Trophoblast cell (in vitro differentiated cells and primary cell): ENCODE measurements at regions not wholly inside any gene's neighbourhood (a gene's known extent, or its start where the extent isn't known, plus 50 kb on each side); places are given as distances from the start of the nearest gene placed in this dataset.
A peak's percentile ranks its signal among the peaks of the same experiment; 100 is the strongest.

ENCODE experiments used
- DNase-seq, 2 donors: peaks; one replicate each; pipeline ENCODE4 v3.0.0-alpha.2; 2016
- H2AFZ ChIP-seq: 2 replicates; pipeline ENCODE4 v1.6.1; 2013; ENCODE audit warnings: low read length, moderate library complexity, mild to moderate bottlenecking; ENCODE audit not compliant: insufficient read depth, poor library complexity
- H2AK5ac ChIP-seq: 2 replicates; pipeline ENCODE4 v1.6.1; 2013; ENCODE audit warnings: mild to moderate bottlenecking, low read length
- H2BK120ac ChIP-seq: 2 replicates; pipeline ENCODE4 v1.6.1; 2013; ENCODE audit warnings: low read length, mild to moderate bottlenecking, moderate library complexity; ENCODE audit not compliant: insufficient read depth, poor library complexity
- H2BK12ac ChIP-seq: 2 replicates; pipeline ENCODE4 v1.6.1; 2013; ENCODE audit warnings: mild to moderate bottlenecking, low read length, moderate library complexity
- H2BK5ac ChIP-seq: 2 replicates; pipeline ENCODE4 v1.6.1; 2013; ENCODE audit warnings: low read length, low read depth, moderate library complexity, mild to moderate bottlenecking; ENCODE audit not compliant: poor library complexity
- H3K14ac ChIP-seq: 2 replicates; pipeline ENCODE4 v1.6.1; 2013; ENCODE audit warnings: mild to moderate bottlenecking, low read length
- H3K18ac ChIP-seq: 2 replicates; pipeline ENCODE4 v1.6.1; 2013; ENCODE audit warnings: mild to moderate bottlenecking, low read length
- H3K23ac ChIP-seq: 2 replicates; pipeline ENCODE4 v1.6.1; 2013; ENCODE audit warnings: low read length
- H3K27ac ChIP-seq: 2 replicates; pipeline ENCODE4 v1.5.1; 2013; ENCODE audit warnings: low read depth, mild to moderate bottlenecking, inconsistent platforms, low read length, moderate library complexity
- H3K27me3 ChIP-seq: 2 replicates; pipeline ENCODE4 v1.6.1; 2013; ENCODE audit warnings: inconsistent platforms, mild to moderate bottlenecking, low read length, moderate library complexity; ENCODE audit not compliant: insufficient read depth
- H3K36me3 ChIP-seq, 2 experiments: 1 replicate in 1 of 2; 2 replicates in 1 of 2; pipeline ENCODE4 v1.6.1; 2013; ENCODE audit warnings: low read length in 2 of 2, mild to moderate bottlenecking in 2 of 2, moderate library complexity in 1 of 2; ENCODE audit not compliant: insufficient read depth in 2 of 2, control insufficient read depth in 1 of 2
- H3K4ac ChIP-seq: 2 replicates; pipeline ENCODE4 v1.6.1; 2013; ENCODE audit warnings: low read depth, mild to moderate bottlenecking, low read length, moderate library complexity
- H3K4me1 ChIP-seq, 2 experiments: 1 replicate in 1 of 2; 2 replicates in 1 of 2; pipeline ENCODE4 v1.6.1; 2013; ENCODE audit warnings: low read length in 2 of 2, mild to moderate bottlenecking in 2 of 2, moderate library complexity in 1 of 2; ENCODE audit not compliant: insufficient read depth in 2 of 2, control insufficient read depth in 1 of 2
- H3K4me2 ChIP-seq: 2 replicates; pipeline ENCODE4 v1.6.1; 2013; ENCODE audit warnings: inconsistent platforms, mild to moderate bottlenecking, low read length, moderate library complexity
- H3K4me3 ChIP-seq: 2 replicates; pipeline ENCODE4 v1.5.1; 2013; ENCODE audit warnings: mild to moderate bottlenecking, low read depth, low read length, inconsistent platforms
- H3K79me1 ChIP-seq: one replicate; pipeline ENCODE4 v1.6.1; 2013; ENCODE audit warnings: low read length
- H3K79me2 ChIP-seq: 2 replicates; pipeline ENCODE4 v1.6.1; 2013; ENCODE audit warnings: low read length, mild to moderate bottlenecking; ENCODE audit not compliant: control insufficient read depth, insufficient read depth, poor library complexity
- H3K9ac ChIP-seq: 2 replicates; pipeline ENCODE4 v1.6.1; 2013; ENCODE audit warnings: mild to moderate bottlenecking, low read length
- H3K9me3 ChIP-seq: 2 replicates; pipeline ENCODE4 v1.6.1; 2013; ENCODE audit warnings: low read depth, mild to moderate bottlenecking, control low read depth, inconsistent platforms, low read length; ENCODE audit not compliant: insufficient read depth
- H4K12ac ChIP-seq: 2 replicates; pipeline ENCODE4 v1.6.1; 2013; ENCODE audit warnings: low read depth, mild to moderate bottlenecking, low read length, moderate library complexity
- H4K8ac ChIP-seq: 2 replicates; pipeline ENCODE4 v1.6.1; 2013; ENCODE audit warnings: low read depth, mild to moderate bottlenecking, low read length, moderate library complexity
- H4K91ac ChIP-seq: one replicate; pipeline ENCODE4 v1.6.1; 2013; ENCODE audit warnings: low read depth, mild to moderate bottlenecking, low read length, moderate library complexity
- WGBS: extraction: QIAGEN DNeasy Blood & Tissue Kit; methylation state at CpG from one replicate; pipeline ENCODE4 v1.1.7; 2013; ENCODE audit warnings: missing lambda C conversion rate; ENCODE audit not compliant: insufficient read length, insufficient coverage; ENCODE audit errors: extremely low coverage; 5-methylcytosine and 5-hydroxymethylcytosine counted together

- no peak overlapping the region for H3K4ac ChIP-seq
- DNase-seq: no peak
- H4K8ac ChIP-seq: no peak overlapping the region
- H2AK5ac ChIP-seq: no peak overlapping the region
- H3K27ac ChIP-seq: no peak overlapping the region
- H2BK120ac ChIP-seq: no peak overlapping the region
- H4K12ac ChIP-seq: no peak overlapping the region
- no peaks in the 10 kb centered on the region for H3K36me3 ChIP-seq
- H3K18ac ChIP-seq: no peak overlapping the region
- no peak overlapping the region for H2BK12ac ChIP-seq
- H2AFZ ChIP-seq: no peak overlapping the region
- no peaks in the 10 kb centered on the region for H3K27me3 ChIP-seq
- no CpG with 5 or more reads among the region's 2 CpGs for WGBS
- H4K91ac ChIP-seq: no peak overlapping the region
- H3K9me3 ChIP-seq: no peaks in the 10 kb centered on the region
- no peaks in the 10 kb centered on the region for H3K79me2 ChIP-seq
- no peak overlapping the region for H2BK5ac ChIP-seq
- H3K14ac ChIP-seq: no peak overlapping the region
- no peaks in the 10 kb centered on the region for H3K79me1 ChIP-seq
- H3K4me1 ChIP-seq: no peaks in the 10 kb centered on the region
- H3K4me3 ChIP-seq: no peak overlapping the region
- H3K23ac ChIP-seq: no peak overlapping the region
- H3K4me2 ChIP-seq: no peak overlapping the region
- H3K9ac ChIP-seq: no peak overlapping the region
Observed at GRCh38 chr9:26657958-26658357, 234.6 kb downstream of the CAAP1 start.

DNA sequence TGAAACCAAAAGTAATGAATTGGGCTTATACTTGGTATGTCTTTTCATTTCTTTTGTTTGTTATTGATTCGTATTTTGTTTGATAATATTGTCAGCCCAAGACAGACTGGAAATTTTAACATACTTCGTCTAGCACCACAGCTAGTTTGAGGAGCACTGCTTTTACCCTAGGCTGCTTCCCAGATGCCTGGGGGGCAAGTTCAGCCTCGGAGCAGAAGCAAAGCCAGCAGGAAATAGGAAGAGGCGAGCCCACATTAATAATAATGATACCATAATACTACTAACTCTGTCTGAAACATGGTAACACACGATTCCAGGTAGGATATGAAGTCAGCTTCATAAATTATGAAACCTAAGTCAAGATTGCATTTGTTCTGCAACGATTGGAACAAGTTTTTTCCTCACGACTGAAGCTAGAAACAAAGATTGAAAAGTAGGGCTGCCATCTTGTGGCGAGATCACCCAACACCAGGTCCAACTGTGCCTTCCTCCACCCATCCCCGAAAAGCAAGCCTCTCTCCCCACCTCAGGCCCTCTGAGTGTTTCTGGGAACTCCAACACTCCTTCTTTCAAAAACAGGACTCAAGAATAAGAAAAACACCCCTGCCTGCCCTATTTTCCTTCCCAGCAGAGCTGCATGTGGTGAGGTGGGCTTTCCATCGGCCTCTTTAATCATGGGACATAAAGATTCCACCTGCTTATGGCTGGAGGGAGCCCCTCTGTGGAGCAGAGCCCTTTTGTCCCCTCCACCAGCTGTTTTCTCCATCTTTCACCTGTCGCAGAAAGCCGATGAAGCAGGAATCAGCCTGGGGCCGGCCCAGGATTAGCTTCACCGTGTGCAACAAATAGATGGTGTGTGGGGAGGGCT lies 236.4 kb downstream of the CAAP1 start:
- Histone ChIP-seq H3K9ac (peak overlapping the region; percentile 48), H2BK12ac (no peak overlapping the region), H4K12ac (no peak overlapping the region), H2AFZ (no peak overlapping the region), H3K79me2 (no peaks in the 10 kb centered on the region), H3K36me3 (no peaks in the 10 kb centered on the region), H4K91ac (no peak overlapping the region), H2BK5ac (no peak overlapping the region), H3K27me3 (no peaks in the 10 kb centered on the region), H3K4me2 (no peak overlapping the region), H3K18ac (no peak overlapping the region), H4K8ac (no peak overlapping the region), H3K23ac (no peak overlapping the region), H2BK120ac (no peak overlapping the region), H3K14ac (no peak overlapping the region), H3K27ac (no peak overlapping the region), H3K9me3 (no peaks in the 10 kb centered on the region), H2AK5ac (no peak overlapping the region), H3K4me3 (no peak overlapping the region), H3K4ac (no peak overlapping the region), H3K4me1 (no peaks in the 10 kb centered on the region), H3K79me1 (no peaks in the 10 kb centered on the region)
- WGBS: no CpG with 5 or more reads among the region's 14 CpGs
- DNase-seq: peak in 1 of 2 donors; percentile 16

- no peaks in the 10 kb centered on the region for H3K4me1 ChIP-seq
Observed at GRCh38 chr9:26655166-26655565, 237.4 kb downstream of the CAAP1 start.

DNA sequence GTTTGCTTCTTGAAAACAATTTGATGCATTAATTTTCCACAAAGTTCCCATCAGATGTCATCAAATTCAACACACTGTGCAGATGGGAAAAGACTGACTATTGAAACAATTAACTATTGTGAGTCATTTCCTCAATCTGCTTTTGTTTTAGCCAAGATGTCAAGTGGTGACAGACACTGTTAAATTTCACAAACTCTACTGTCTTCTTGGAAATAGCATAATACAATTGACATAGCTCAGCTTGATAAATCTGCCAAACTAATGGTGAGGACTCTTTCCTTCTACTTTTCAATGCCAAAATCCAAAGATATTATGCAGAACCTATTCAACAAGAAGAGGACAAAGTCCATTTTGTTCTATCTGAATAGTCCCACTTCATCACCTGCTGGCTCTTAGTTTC lies 242.3 kb downstream of the CAAP1 start:
- Histone ChIP-seq H3K79me2 (no peaks in the 10 kb centered on the region), H2BK120ac (no peak overlapping the region), H3K23ac (no peak overlapping the region), H3K18ac (no peak overlapping the region), H3K27ac (no peak overlapping the region), H3K14ac (no peak overlapping the region), H2AK5ac (no peak overlapping the region), H3K36me3 (no peaks in the 10 kb centered on the region), H3K4me3 (no peak overlapping the region), H3K9me3 (no peaks in the 10 kb centered on the region), H3K4me2 (no peak overlapping the region), H3K27me3 (no peaks in the 10 kb centered on the region), H4K91ac (no peak overlapping the region), H2BK5ac (no peak overlapping the region), H2BK12ac (no peak overlapping the region), H3K4me1 (no peaks in the 10 kb centered on the region), H3K9ac (no peak overlapping the region), H3K4ac (no peak overlapping the region), H2AFZ (no peak overlapping the region), H4K12ac (no peak overlapping the region), H4K8ac (no peak overlapping the region), H3K79me1 (no peaks in the 10 kb centered on the region)
- no peak for DNase-seq

More at GRCh38 chr9:26655166-26655565, 237.4 kb downstream of the CAAP1 start:
- H4K8ac ChIP-seq: no peak overlapping the region
- no peak overlapping the region for H2BK120ac ChIP-seq
- no peak overlapping the region for H3K18ac ChIP-seq
- H3K9ac ChIP-seq: no peak overlapping the region
- no peak overlapping the region for H4K12ac ChIP-seq
- no peak overlapping the region for H2BK12ac ChIP-seq
- no peak overlapping the region for H3K4me2 ChIP-seq
- H3K27me3 ChIP-seq: no peaks in the 10 kb centered on the region
- no peak overlapping the region for H2AK5ac ChIP-seq
- H3K14ac ChIP-seq: no peak overlapping the region
- H3K79me1 ChIP-seq: no peaks in the 10 kb centered on the region
- H4K91ac ChIP-seq: no peak overlapping the region
- no peak overlapping the region for H3K27ac ChIP-seq
- no peak for DNase-seq
- no peaks in the 10 kb centered on the region for H3K36me3 ChIP-seq
- no peak overlapping the region for H2BK5ac ChIP-seq
- no peaks in the 10 kb centered on the region for H3K9me3 ChIP-seq
- no peaks in the 10 kb centered on the region for H3K79me2 ChIP-seq
- WGBS: no CpG with 5 or more reads among the region's 6 CpGs
- H3K4ac ChIP-seq: no peak overlapping the region
- H2AFZ ChIP-seq: no peak overlapping the region
- H3K4me3 ChIP-seq: no peak overlapping the region
- no peak overlapping the region for H3K23ac ChIP-seq
